GM12801 (cell line): ENCODE measurements at regions not wholly inside any gene's neighbourhood (a gene's known extent, or its start where the extent isn't known, plus 50 kb on each side); places are given as distances from the start of the nearest gene placed in this dataset.

ENCODE experiments used
- TF ChIP-seq, protein P1 (sequence below): IDR thresholded peaks from one replicate; pipeline ENCODE4 v1.5.1; 2011; ENCODE audit warnings: control low read depth; ENCODE audit not compliant: insufficient read length; ENCODE audit errors: extremely low read depth

DNA sequence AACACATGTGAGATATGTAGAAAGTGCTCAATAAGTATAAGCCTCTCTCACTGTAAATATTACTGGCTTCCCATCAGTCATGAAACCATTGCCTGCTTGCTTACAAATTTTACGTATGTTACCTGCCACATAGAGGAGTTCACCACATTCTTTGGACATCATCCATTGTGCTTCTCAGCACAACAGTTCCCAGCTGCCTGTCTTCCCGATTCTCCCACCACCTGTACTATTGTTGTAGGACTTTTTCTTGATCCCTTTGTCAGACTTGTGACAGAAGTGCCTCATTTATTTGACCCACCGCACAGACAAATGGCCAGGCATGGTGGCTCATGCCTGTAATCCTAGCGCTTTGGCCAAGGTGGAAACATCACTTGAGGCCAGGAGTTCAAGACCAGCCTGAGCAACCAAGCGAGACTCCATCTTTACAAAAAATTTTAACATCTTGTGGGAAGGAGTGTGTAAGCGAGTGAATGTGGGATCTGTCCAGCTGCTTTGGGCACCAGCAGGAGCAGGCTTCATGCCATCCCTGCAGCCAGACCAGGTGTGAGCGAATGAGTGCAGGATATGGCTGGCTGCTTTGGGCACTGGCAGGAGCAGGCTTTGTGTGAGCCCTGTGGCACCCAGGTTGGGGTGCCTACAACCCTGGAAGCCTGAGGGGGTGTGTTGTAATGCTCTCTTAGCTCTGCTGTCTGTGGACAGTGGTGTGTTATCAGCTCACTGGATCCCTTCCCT, 139.9 kb upstream of the ELL2 start:
- TF ChIP-seq, protein P1, sequence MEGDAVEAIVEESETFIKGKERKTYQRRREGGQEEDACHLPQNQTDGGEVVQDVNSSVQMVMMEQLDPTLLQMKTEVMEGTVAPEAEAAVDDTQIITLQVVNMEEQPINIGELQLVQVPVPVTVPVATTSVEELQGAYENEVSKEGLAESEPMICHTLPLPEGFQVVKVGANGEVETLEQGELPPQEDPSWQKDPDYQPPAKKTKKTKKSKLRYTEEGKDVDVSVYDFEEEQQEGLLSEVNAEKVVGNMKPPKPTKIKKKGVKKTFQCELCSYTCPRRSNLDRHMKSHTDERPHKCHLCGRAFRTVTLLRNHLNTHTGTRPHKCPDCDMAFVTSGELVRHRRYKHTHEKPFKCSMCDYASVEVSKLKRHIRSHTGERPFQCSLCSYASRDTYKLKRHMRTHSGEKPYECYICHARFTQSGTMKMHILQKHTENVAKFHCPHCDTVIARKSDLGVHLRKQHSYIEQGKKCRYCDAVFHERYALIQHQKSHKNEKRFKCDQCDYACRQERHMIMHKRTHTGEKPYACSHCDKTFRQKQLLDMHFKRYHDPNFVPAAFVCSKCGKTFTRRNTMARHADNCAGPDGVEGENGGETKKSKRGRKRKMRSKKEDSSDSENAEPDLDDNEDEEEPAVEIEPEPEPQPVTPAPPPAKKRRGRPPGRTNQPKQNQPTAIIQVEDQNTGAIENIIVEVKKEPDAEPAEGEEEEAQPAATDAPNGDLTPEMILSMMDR = no peak

DNA sequence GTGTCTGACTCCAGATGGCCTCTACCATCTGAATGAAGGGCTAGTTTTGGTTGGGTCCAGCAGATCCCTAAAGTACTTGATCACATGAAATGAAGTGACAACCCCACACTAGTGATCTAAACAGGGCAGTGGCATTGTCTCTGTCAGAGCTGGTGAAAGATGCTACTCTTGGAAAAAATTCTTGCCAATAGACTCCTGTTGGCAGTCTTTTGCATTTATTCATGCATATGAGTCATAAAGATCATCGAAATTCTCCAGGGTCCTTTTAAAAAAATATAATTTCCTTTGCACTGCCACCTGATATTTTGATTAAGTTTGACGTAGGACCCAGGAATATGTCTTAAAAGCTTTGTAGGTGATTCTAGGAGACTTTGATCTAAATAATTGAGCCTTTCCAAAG, 135.1 kb upstream of the ELL2 start:
- TF ChIP-seq, protein P1 = no peak

DNA sequence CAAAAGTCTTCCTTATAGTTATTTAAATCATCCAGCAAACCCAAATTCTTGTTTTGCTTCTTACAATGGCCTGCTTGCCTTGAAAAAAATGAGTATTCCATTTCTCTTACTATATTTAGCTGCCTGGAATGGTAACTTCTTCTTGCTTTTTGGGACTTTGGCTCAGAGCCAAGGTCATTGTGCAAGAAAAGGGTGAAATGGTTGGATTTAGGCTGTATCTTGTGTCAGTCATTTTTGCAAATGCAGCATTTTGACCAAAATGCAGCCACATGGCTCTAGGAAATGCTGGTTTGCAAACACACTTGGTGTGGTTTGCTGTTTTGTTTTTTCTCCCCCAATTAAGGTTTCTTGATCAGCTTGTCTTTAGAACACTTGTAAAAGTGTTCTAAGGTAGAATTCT, 133.3 kb upstream of the ELL2 start:
- TF ChIP-seq, protein P1 = no peak

DNA sequence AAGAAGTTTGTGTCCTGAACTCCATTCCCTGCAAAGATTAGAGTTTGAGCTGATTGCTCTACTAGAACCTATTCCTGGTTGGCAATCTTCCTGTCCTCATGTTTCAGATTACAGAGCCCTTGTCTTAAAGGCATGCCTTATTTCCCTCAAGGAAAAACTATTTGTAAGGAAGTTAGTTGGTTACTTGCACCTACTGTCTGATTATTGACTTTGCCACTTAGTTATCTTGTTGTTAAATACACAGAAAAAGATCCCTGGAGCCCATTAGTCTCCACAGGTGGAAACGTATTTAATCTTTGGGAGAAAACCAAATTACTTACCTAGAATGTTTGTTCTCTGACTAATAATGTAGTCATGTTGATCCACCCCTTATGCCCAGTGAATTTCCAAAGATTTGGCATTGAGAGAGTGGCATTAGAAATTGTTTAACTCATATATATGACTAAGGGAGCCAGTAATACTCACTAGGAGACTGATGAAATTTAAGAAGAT, 132.3 kb upstream of the ELL2 start:
- TF ChIP-seq, protein P1 = no peak

DNA sequence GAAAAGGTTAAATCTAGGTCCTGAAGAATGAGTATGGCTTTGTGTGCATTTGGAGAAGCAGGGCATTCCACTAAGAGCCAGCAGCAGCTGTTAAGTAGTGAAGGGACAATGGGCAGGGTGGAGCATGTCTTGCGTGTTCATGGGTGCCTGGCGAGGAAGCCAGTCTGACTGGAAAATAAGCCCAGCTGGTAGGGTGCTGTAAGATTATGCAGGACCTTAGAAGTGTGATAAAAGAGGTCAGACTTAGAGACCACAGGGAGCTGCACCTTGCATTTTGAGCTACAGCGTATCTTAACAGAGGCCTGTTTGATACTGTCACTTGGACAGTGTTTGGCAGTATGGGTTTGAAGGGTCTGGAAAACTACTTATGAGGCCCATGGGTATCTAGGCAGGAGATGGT, 131.7 kb upstream of the ELL2 start:
- TF ChIP-seq, protein P1 = no peak

DNA sequence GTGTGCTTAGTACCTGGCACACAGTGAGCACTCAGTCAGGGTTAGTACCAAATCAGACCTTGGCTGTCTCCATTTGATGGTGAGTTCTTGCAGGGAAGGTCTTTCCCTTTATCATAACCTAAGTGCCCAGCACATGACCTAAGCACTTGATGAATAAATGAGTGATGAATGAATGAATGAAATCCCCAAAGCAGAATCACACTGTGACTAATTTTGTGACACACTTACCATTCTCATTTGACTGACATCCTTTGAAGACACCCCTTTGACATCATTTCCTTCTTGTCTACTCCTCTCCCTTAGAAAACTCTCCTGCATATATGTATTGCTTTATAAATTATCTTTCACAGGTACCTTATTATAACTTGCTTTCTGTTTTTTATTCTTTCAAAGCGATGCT, 130.2 kb upstream of the ELL2 start:
- TF ChIP-seq, protein P1 = no peak

DNA sequence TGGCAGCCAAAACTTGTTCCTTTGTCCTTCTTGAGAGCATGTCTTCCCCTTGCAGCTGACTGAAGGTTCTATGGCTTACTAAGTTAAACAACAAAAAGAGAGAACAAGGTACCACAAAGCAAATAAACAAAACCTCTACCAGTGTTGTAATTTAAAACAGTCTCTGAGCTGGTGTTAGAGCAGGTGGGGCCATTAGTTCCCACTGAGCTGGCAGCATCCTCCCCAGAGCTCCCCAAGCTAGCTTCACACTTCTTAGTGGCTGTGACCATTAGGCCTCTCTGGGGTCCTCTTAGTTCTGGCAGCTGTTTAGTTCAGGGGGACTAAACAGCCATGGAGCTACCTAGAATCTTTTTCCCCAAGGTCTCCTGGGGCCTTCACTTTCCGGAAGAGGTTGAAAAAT, 128.6 kb upstream of the ELL2 start:
- TF ChIP-seq, protein P1 = no peak
